NCI-H1417 treated with DMSO at 0.1 percent for 48 hours (cell line): ENCODE measurements at regions not wholly inside any gene's neighbourhood (a gene's known extent, or its start where the extent isn't known, plus 50 kb on each side); places are given as distances from the start of the nearest gene placed in this dataset.
"Not testable (repeated sequence)": the region's sequence is repeated elsewhere in the genome, so short reads cannot be mapped to it uniquely, and the experiment has no call there.

Source experiments
- DNase-seq: peaks from one replicate; lab custom pipeline; 2025; lab: John Stamatoyannopoulos, UW

DNA sequence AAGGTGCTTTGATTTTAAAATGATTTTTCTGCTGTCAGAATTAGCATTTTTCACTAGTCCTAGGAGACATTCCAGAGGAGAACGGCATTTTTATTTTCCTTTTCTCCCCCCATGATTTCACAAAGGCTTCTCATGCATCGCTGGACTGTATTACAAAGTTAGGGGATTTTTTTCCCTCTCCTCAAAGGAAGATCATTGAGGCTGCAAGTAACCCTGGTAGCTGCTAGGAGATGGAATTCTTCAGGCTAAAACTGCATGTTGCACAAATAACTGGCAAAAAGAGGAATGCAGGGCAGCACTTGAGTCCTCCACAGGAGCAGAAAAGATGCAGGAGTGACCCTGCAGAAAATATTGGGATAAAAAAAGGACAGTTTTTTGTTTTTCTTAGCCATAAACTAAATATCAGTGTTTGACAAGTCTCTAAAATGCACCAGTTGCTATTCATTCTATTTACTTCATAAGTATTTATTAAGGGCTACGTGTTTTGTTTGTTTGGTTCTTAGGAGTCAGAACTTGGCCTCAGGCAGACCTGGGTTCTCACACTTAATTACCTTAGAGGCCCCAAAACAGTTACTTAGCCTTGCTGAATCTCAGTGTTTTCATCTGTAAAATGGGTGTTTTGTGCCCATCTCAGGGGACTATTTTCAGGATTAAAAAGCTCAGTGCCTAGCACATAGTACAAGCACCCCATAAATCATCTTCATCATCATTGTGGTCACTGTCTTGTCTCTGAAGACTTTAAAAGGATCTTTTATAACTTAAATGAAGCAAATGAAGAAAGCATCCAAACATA lies 144.5 kb upstream of the ID4 start:
- no peak for DNase-seq

DNA sequence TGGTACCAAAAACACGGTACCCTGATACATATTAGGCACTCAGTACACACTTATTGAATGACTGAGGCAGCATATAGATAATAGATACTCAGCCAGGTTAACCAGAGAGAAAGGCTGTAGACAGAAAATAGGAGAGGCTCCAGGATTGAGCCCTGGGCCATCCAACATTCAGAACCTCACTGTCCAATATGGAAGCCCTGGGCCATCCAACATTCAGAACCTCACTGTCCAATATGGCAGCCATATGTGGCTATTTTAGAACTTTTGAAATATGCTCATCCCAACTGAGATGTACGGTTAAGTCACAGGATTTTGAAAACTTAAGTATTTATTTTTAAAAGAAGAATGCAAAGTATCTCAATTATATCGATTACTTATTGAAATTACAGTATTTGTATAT lies 142.5 kb upstream of the ID4 start:
- no peak for DNase-seq

DNA sequence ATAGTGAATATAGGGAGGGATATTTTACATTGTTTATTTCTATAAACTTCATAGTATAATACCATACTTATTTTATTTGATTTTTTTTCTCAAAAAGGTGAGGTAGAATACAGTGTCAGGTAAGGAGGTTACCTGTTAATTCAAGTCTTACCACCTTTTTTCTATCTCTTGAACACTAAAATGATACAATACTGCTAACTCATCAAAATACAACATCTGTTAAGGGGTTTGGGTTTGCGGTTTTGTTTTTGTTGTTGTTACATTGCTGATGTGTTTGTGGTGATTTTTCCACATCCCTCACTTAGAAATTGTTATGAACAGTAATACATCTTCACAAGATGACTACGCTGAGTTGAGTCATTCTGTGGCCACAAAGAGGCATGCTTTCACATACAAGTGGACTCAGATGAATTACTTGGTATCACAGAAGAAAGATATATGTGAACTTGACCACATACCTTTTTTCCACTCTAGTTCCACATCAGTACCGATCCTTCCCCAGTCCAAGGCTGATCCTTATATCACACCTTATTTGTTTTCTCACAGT lies 139.4 kb upstream of the ID4 start:
- no peak for DNase-seq

DNA sequence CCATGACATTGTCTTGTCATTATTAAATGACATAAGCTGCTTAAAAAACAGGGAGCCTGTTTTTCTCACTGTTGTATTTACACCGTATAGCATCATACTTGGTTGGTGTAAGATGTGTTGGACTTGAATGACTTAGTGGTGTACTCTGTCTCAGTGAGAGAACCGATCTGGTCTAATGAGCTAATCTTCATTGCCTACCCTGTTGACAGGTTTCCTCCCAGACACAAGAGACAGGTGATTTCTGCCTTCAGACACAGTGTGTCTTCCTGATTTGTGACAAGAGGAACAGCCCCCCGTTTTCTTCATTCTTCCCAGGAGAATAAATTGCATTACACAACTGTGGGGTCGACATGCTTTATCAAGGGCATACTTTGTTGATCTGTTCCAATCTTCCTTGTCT lies 137.2 kb upstream of the ID4 start:
- no peak for DNase-seq

DNA sequence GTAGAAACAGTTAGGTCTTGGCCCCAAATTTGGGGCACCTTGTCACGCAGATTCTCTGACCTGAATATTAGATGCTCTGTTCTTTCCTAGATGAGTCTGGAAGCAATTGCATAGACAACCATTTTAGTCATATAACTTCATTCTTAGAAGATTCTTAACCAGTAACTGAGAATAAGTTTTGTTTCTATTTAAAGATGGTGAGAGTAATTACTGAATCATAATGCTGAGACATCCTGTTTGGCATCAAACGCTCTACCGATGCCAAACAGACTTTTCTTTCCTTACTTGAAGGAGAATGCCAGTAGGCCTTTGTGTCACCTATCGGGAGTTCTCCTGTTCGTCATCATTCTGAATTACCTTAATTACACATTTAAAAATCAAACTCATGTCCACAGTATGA lies 131.6 kb upstream of the ID4 start:
- no peak for DNase-seq

DNA sequence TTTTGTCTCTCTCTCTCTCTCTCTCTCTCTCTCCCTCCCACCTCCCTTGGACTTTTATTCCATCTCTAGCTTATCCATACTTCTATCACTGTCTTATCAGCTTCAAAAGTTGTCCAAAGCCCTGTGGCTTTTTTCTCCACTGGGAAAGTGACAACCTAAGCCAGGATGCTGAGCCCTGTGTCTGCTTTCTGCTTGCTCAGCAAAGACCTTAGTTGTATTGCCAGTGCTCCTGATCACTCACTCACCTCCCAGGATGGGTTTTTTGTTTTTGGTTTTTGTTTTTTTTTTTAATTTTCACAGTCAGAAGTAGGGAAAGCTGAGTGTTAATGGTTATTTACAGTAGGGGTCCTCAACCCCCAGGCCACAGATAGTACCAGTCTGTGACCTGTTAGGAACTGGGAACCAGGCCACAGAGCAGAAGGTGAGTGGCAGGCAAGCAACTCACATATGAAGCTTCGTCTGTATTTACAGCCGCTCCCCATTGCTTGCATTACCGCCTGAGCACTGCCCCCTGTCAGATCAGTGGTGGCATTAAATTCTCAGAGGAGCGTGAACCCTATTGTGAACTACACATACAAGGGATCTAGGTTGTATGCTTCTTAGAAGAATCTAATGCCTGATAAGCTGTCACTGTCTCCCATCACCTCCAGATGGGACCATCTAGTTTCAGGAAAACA lies 125.0 kb upstream of the ID4 start:
- DNase-seq: no peak

DNA sequence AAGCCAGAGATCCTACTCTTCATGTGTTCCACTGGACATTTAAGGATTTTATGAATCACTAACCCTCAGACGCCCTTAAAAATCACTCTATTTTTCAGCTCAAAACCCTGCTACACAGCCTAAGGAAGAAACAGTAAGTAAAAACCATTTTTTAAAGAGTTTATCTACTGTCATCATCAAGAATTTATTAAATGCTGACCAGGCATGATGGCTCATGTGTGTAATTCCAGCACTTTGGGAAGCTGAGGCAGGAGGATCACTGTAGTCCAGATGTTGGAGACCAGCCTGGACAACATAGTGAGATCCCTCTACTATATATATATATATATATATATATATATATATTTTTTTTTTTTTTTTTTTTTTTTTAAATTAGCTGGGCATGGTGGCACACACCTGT lies 124.2 kb upstream of the ID4 start:
- no peak for DNase-seq

DNA sequence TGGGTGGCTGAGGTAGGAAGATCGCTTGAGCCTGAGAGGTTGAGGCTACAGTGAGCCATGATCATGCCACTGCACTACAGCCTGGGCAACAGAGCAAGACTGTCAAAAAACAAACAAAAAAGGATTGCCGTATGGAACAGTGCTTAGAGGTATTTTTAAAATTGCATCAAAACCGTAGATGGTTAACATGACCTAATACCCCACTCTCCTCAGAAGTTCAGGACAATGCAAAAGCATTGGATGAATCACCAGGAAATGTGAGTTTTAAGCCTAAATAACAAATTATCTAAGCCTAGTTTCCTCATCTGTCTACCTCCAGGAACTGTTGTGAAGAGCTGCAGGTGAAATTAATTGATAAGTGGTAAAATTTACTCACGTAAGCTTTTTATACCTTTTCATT lies 123.8 kb upstream of the ID4 start:
- DNase-seq: no peak

DNA sequence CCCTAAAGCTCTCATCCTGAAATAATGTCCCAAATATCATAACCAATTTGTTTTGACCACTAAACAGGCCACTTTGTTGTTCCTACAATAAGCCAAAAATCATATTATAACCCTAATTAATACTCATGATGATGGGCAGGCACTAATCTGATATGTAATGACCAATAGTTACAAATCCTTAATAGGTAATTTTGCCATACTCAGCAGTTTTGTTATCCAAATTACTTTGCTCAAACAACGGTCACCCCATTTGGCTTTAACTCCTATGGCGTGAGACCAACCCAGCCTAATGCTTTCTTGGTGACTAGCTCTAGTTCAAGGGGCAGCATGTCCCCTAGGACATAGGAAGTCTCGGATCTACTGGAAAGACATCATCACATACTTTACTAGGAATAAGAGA lies 123.2 kb upstream of the ID4 start:
- DNase-seq: no peak

DNA sequence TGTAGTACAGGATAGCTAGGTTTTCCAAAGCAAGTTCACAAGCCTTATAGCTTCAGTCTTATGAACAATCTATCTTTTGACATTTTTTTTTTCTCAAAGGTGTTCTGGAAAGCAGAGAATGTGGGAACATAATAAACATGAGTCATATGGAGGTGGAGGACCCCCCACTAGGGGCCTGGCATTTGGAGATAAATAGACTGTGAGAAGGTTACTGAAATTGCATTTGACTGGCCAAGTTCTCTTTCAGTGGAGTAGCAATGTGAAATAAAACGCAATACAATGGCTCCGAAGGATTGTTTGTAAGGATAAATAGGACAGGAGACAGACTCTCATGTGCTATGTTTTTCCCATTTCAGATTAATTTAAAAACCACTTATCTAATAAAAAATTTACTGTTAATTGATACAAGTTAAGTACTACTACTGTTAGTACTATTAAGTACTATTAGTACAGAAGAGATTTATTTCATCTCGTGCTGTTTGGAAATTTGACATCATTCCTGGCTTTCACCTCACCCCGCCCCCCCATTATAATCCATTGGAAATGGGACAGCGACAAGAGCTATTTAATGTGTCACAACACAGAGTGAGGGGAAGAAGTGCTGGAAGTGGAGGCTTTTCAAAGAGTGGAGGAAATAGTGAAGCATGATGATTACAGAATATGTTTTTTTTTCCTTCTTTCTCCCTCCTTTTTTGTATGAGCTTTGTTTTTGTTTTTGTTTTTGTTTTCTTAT lies 122.6 kb upstream of the ID4 start:
- no peak for DNase-seq

DNA sequence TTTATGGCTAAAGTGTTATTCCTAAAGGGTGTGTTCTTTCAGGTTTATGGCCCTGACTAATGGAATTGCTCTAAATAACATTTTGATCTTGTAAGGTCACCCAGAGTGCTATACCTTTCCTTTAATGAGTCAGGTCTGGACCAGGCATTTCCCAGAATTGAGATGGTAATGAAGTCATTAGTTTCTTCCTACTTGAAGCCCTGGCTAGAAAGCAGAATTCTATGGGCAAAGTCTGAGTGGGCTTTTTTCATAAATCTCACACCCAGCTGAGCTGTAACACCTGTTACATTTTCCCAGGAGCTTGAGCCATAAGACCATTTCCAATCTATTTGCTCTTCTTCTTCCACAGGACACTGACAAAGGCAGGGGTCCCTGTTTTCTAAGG lies 122.0 kb upstream of the ID4 start:
- DNase-seq: no peak

DNA sequence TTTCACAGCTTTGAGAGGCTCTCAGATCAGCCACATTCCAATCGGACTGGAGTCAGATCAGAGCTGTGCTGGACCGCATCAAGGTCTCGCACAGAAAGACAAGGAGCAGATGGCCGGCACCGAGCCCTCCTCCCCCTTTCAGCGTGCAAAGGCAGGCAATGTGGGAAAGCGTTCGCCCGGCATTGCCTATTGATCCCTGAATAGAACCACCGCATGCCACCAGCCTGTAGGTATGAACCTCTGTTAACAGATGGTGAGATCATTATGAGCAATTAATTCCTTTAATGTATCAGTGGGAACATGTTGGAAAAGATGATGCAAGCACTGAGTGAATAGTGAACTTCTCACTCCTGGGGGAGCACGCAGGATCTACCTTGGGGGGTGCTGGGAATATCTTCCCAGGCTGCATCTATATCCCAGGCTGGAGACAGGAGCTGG lies 117.5 kb upstream of the ID4 start:
- no peak for DNase-seq

DNA sequence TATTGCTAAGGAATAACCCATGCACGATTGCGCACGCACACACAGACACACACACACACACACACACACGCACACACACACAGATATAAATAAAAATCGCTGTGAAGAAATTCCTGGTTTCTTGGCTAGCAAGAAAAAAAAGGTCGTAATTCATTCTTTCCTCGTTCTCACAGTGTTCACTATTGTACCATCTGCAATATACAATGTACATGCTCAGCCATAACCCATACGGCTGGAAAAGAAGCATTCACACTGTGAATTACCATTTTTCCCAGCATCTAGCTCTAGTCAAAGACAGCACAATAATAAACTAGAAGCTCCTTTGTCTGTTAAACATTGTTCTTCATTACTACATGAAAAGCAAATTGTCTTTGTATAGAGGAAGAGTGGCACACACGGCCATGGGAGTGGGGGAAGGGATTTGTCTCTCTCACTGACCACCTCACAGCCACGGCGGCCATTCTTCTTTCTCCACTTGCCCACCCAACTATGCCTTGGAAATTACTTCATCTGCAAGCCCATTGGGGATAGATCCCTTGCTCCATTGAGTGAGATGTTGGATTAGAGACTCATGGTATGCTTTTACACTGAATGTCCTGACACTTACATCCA lies 115.3 kb upstream of the ID4 start:
- no peak for DNase-seq

DNA sequence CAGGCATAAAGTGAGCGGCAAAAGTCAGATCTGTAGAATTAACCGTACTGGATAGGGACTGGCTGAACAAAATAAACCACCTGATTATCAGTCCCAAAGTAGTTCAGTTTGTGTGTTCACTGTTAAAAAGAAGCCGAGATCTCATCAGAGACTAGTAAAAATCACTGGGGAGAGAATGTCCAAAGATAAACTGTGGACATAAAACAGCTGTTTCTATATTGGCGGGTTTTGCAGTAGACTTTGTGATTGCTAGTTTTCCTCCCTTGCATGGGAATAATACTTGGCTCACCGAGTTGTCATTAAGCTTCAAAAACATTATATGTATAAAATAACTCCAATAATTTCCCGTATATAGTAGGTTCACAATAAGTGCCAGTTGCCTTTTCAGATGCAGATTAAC lies 114.2 kb upstream of the ID4 start:
- no peak for DNase-seq

DNA sequence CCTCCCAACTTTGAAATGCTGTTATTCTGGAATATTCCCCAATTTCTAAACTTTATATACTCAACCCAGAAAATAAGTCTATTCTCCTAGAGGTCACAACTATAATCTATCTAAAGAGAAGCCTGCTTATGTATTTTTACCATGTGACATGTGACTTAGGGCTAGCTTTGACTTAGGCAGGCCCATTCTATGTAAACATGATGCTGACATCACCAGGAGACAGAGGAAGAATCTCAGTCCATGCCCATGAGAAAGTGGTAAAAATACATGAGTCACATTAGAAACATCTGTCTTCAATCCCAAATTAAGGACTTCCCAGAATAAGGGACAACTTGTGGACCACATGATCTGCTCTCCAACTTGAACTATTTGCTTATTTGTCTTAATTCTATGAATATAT lies 113.6 kb upstream of the ID4 start:
- no peak for DNase-seq

DNA sequence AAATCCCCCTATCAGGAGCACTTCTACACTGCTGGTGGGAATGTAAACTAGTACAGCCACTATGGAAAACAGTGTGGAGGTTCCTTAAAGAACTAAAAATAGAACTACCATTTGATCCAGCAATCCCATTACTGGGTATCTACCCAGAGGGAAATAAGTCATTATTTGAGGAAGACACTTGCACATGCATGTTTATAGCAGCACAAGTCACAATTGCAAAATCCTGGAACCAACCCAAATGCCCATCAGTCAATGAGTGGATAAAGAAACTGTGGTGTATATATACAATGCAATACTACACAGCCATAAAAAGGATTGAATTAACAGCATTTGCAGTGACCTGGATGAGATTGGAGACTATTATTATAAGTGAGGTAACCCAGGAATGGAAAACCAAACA lies 111.7 kb upstream of the ID4 start:
- DNase-seq: not testable (repeated sequence)

DNA sequence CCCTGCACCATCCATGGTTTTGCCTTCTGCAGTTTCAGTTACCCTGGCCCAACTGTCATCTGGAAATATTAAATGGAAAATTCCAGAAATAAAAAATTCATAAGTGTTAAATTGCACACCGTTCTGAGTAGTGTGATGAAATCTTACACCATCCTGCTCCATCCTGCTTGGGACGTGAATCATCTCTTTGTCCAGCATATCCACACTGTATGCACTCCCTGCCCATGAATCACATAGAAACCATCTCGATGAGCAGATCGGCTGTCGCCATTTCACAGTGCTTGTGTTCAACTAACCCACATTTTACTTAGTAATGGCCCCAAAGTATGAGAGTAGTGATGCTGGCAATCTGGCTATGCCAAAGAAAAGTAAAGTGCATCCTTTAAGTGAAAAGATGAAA lies 105.9 kb upstream of the ID4 start:
- no peak for DNase-seq

DNA sequence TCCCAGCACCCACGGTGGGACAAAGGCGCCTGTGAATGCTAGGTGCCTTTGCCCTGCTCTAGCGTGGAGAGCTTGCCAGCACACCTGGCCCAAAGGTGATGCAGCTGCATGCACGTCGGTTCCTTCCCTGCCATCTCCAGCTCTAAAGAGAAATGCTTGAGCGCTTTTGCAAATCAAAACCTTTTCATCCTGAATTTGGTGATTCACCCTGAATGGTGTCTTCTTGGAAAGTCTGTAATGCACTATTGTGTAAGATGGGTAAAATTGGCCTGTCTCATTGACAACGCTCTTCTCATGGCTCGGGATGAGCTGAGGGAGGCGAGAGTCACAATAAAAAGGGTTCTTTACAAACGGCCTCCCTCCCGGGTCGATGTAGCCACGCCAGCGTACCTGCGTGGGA lies 103.1 kb upstream of the ID4 start:
- DNase-seq: no peak

DNA sequence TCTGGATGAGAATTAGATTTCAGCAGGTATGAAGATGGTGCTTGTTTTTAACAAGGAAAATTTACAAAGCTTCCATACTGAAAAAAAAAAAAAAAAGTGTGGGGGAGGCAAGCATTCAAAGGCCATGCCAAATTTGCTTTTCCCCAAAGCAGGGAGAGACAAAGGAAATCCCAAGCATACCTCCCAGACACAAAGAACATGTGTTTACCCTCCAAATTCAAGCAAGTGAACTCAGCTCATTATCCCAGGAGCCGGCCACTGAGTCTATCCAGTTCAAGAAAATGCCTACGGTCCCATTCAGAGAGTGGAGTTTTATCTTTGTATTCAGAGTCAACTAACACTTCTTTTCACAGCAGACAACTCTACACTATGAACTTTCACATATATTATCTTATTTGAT lies 102.7 kb upstream of the ID4 start:
- no peak for DNase-seq

DNA sequence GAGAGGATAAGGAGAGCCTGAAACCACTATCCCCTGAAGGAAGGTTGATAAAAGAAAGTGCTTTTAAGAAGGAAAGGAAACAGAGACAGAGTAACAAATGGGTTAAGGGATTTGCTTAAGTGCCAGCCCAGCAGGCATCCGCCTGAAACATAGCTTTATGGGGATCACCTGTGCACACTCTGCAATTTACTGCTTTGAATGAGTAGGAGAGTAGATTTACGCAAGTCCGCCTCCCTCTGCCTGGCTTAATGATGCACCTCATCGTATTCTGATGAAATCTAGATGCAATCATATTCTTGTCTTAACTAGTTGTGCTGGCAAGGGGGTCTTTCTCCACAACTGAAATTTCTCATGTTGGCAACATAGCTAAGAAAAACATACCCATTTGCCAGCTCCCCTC lies 101.1 kb upstream of the ID4 start:
- no peak for DNase-seq

DNA sequence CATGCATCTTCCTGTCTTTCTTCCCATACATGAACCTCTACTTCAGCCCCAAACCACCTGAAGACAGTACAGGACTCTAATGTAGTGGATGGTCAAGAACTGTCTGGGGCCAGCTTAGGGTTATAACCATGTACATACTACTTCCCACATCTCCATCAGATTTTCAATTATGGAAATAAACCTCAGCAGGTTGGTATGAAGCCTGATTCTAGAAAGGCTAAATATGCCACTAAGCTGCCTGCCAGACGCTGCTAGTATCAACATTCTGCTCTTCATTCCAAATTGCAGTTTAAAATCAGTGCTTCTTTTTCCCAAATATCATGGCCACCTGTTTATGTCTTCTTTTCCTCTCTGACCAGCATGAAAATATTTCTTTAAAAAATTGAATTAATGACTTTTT lies 99.2 kb upstream of the ID4 start:
- DNase-seq: no peak

DNA sequence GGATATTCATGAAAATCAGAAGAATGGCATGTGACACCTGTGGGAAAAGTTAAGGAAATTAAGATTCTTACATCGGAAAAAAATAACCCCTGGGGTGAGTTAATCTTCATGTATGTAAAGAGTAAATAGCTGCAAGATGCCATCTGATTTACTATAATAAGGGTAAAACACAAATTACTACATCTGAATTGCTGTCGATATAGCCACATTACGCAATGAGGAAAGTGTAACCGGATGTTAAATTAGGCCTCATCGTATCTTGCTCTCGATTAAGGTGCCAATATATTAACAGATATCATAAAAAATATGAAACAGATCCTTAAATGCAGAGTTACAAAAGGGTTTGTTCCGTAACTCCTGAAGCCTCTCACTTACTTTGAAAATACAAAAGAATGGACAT lies 87.4 kb upstream of the ID4 start:
- no peak for DNase-seq

DNA sequence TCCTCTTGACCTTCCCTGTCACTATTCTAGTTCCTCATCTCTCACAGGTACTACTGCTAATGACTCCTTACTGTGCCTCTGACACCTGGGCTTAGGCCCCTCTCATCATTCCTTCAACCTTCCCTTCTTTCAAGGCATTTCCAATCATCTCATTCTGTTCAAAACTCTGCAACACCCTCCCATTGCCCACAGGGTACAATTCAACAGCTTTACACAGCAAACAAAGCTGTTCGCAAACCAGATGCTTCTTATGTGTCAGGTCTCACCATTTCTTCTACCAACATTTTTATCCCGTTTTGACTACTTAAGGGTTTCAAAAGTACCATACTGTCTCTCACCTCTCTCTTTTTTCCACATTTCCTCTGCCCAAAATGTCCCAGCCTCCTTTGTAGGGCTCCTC lies 84.4 kb upstream of the ID4 start:
- DNase-seq: no peak
